HCEC 1CT (cell line): ENCODE measurements at regions not wholly inside any gene's neighbourhood (a gene's known extent, or its start where the extent isn't known, plus 50 kb on each side); places are given as distances from the start of the nearest gene placed in this dataset.
"Not testable (repeated sequence)": the region's sequence is repeated elsewhere in the genome, so short reads cannot be mapped to it uniquely, and the experiment has no call there.

Experiments used
- DNase-seq: peaks from one replicate; pipeline ENCODE4 v3.0.0-alpha.2; 2017

DNA sequence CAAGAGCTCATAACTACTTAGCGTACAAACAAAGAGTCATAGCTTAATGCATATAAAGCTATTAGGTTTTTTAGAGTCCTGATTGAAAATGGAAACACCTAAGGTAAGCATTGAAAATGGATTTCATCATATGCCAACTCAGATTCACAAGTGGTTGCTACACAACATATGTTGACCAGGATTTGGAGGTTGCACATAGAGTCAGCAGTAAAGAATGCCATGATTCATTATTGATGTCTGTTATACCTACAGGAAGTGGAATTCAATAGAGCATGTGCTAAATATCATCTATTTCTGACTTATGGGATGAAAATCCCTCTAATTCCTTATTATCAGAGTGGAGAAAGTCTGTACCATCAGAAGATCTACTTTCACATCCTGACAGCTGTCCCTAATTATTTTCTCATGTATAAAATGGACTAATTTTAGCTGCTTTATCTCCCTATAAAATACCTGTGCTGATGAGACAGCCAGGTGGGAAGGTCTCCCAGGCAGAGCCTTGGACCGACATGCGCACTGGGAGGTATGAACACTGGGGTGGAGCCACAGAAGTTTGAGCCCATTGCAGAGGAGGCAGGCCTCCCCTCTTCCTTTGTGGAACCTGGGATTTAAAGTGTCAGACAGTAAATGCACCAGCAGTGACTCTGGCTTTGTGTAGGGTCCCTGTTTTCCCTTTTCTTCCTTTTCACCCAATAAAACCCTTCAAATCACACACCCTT is 204.2 kb downstream of the AASDHPPT start:
- DNase-seq: peak; percentile 94

DNA sequence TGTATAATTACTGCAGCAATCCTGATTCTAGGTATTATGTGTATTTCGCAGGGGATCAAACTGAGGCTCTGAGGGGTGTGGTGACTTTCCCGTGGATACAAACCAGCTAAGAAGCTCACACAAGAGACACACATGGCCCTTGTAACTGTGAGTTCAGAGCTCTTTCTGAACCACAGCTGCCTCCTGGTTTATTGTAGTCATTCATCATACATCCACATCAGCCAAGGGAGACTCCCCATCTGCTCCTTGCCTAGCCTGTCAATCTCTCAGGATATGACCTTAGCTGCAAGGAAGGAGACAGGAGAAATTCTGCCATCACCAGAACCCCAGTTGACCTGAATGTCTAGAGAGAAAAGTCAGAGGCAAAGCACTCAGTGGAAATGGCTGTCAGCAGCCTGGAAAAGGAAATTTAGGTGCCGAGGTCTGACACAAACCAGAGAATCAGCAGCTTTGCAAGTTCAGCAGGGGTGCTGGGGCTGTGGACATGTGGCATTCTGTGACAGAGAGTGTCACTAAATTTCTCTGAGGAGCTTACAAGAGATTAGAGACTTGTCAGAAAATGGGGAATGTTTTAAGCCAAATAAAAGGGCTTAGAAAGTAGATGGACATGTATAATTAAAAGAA is 209.5 kb downstream of the AASDHPPT start:
- no peak for DNase-seq

DNA sequence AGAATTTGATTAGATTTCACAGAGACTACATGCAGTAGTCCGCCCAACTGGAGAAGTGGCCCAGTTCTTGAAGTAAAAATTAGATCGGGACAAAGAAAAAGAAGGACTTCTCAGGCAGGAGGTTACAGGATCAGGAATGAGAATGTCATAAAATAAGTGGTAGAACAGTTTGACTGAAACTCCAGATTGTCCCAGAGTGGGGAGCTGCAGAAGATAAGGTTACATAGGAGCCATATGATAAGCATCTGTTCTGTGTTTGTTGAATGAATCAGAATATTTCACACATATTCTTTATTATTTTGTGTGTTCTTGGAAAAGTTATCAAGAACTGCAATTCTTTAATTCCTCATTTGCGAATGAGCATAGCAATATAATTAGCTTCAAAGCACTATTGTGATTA is 210.6 kb downstream of the AASDHPPT start:
- DNase-seq: no peak

DNA sequence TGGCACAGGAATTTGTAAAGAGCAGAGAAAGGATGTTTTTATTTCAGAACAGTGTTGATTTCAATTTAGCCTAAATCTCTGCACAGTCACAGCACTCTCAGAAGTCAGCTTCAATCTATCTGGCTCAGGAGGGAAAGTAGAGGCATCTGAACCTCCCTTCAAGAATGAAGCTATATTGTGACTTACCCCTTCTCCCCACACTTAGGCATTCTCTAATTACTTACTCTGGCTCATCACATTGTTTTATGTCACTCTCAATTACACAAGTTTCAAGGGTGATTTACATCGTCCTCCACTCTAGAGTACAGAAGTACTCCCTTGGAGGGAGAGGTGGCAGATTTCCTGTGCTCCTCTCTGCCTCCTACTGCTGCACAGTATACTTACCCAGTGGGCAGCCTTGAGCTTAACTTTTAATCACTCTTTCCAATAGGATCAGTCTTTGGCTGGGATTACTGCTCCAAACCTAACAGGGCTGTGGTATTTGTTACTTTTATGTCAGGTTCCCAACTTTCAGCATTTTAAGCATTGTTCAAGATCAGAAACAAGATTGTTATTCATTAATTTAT is 211.4 kb downstream of the AASDHPPT start:
- no peak for DNase-seq

DNA sequence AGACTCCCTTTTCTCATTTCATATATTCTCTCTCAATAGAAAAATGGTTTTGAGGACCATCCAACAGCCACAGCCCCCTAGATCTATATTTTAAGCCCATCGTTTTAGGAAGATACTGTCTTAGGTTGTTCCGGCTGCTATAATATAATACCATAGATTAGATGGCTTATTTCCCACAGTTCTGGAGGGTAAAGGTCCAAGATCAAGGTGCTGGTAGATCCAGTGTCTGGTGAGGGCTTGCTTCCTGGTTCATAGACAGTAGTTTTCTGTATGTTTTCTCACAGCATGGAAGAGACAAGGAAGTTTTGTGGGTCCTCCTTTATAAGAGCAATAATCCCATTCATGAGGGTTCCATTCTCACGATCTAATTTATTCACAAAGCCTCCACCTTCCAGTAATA is 215.1 kb downstream of the AASDHPPT start:
- DNase-seq: no peak

DNA sequence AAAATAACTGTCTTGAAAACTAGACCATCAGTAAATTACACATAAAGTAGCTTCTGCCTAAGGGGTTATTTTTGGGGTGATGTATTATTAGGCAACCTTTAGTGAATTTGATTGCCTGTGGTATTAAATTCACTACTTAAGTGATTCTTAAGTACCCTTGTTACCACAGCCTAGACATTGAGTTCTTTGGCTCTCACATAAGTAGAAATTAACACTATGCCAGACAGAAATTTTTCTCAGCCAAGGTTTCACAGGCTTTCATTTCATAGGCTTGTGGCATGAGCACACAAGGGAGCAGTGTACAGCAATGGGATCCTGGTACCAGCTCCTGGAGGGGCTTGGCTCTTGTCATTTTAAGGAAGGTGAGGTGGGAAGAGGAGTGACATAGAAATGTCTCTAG is 218.5 kb downstream of the AASDHPPT start:
- DNase-seq: no peak

DNA sequence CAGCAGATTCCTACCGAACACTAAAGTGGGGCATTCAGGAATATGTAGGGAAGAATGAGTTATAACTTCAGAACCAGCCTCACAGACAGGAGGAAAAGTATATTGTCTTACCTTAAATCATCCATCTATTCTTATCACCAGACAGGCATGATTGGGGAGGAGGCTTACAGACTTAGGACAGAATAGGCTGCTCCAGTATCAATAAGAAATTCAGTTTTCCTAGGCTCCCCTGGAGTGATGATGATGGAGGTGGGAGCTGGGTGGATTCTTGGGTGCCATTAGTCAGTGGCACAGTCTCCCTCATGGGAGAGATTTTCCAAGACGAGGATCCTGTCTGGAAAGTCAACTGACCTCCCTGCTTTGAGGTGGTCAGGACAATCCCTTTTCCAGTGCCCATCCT is 225.0 kb downstream of the AASDHPPT start:
- no peak for DNase-seq

DNA sequence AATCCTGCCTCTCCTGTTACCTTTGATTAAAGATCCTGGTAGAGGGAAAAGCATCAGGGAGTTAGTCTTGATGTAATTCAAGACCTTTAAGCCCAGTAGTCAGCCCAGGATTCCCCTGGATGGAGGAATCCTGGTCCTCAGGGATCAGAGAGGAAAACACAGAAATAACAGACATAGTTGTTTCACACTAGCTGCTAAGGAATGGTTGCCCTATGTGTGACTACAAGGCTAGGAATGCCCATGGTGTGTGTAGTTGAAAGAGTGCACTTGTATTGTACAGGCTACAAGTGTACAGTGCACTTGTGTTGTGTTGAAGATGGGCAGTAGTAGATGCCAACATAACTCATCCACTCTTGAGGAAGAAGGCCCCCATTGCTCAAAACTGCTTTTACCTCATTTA is 226.8 kb downstream of the AASDHPPT start:
- DNase-seq: peak; percentile 62

DNA sequence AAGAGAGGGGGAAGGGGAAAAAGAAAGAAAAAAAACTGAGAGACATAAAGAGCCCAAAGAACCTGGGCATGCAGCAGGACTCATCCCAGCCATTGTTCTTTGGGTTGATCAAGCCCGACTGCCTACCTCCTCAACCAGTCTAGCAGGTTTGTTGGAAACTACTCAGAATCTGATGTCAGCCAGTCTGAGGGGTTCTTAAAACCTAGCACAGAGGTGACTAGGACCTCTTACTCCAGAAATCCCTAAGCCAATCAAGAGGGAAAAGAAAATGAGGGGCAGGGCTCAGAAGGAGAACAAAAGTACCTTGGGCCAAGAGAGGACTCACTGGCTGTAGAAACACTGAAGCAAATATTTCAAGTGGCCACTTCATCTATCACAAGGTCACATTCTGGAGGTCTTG is 228.0 kb downstream of the AASDHPPT start:
- no peak for DNase-seq

DNA sequence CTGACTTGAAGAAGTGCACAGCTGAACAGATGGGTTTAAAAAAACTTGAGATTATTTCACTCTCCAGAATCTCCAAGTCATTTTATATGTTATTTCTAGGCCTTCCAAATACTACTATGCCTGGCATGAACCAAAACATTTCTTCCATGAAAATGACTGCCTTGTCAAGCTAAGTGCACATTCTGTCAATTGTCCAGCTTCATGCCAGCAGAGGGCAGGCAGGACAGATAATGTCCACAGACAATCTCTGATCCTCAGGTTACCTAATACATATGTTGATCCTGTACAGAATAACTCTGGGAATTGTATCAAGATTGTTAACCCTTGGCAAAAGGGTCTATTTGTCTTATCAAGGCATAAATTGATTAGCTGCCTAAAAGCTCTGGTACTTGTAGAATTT is 229.5 kb downstream of the AASDHPPT start:
- DNase-seq: peak; percentile 13

DNA sequence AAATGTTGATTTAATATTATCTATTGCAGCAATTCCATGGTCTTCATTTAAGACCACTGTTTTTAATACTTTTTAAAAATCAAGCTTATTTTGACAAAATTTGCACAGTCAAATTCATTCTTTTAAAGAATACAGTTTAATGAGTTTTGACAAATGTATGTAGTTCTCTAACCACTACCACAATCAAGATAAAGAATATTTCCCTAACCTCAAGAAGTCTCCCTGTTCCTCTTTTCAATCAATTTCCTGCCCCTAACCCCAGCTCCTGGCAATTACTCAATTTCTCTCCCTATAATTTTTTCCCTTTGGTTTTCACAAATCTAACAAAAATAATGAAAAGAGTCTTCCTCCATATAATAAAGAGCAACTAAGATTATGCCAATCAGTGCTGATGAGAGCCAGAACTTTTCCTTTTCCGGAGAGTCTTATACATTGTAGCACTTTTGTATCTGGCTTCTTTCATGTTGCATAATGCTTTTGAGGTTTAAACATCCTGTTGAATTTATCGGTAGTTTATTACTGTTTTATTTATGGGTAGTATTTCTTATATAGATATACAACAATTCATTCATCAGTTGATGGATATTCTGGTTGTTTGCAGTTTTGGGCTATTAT is 231.7 kb downstream of the AASDHPPT start:
- DNase-seq: no peak

DNA sequence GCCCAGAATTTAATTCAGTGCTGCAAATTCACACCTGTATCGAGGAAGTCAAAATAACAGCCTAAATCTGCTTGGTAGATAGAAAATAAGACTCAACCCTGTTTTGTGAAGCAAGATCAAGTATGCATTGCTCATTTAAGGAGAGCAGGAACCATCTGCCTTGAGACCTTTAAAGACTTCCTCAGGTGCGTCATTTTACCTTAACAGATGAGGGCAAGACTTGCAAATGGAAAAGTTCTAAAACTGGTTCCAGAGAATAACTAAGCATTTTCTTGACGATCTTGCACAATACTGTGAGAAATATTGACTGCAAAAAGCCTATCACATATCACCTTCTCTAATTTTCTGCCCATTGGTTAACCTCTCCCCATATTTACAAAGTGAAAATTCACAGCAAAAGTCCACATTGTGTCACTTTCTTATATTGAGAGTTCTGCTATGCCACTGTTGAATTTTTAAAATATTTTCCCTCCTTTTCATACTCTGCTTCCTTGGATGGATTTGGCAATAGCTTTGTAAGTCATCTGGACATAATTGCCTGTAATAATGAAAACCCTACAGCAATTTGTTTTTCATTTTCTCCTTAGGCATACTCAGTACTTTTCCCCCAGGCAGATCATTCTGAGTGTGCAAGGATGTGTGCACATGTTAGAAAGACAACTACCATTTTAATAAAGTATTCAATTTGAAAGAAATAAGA is 234.2 kb downstream of the AASDHPPT start:
- no peak for DNase-seq

DNA sequence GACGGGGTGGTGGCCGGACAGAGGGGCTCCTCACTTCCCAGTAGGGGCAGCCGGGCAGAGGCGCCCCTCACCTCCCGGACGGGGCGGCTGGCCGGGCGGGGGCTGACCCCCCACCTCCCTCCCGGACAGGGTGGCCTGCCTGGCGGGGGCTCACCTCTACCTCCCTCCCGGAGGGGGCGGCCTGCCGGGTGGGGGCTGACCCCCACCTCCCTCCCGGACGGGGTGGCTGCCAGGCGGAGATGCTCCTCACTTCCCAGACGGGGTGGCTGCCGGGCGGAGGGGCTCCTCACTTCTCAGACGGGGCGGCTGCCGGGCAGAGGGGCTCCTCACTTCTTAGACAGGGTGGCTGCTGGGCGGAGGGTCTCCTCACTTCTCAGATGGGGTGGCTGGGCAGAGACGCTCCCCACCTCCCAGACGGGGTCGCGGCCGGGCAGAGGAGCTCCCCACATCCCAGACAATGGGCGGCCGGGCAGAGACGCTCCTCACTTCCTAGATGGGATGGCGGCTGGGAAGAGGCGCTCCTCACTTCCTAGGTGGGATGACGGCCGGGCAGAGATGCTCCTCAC is 239.8 kb downstream of the AASDHPPT start:
- DNase-seq: not testable (repeated sequence)

DNA sequence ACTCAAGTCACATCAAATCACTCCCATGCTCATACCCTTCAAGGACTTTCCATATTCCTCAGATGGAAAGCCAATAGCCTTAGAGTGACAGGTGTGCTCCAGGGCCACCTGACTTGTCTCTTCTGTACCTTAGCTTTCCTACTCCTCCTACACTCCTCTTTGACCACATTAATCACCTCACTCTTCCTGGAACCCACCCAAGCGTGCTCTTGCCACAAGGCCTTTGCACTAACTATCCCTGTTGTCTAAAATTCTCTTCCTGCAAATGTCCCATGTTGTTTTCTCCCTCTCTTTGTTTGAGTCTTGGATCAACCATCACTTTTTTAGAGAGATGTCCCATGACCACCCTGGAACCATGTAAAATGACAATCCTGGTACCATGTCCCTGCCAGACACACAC is 244.1 kb downstream of the AASDHPPT start:
- no peak for DNase-seq

DNA sequence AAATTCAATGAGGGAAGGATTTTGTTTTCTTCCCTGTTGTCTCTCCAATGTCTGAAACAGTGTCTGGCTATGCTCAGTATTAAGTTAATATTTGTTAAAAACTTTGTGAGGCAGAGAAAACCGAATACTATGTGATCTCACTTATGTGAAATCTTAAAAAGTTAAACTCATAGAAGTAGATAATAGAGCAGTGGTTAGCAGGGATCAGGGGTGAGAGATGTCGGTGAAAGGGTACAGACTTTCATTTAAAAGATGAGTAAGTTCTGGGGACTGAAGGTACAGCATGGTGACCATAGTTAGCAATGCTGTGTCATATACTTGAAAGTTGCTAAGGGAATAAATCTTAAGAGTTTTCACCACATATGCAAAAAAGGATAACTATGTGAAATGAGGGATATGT is 244.6 kb downstream of the AASDHPPT start:
- DNase-seq: no peak

DNA sequence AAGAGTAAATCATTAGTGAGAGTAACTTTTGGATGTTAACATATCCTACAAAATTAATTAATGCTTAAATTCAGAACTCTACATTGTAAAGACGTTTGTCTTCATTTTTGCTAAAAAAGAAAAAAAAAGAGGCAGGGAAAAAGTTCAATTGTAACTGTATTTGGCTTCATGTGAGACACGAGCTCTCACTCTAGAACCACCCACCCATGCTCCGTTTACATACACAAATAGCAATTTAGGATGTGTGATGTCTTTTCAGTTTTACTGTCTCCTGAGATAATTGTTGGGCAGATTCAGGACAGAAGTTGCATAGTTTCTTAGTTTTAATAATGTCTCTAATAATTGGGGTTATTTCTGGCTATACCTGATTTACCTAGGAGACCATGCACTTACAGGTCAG is 248.6 kb downstream of the AASDHPPT start:
- no peak for DNase-seq

DNA sequence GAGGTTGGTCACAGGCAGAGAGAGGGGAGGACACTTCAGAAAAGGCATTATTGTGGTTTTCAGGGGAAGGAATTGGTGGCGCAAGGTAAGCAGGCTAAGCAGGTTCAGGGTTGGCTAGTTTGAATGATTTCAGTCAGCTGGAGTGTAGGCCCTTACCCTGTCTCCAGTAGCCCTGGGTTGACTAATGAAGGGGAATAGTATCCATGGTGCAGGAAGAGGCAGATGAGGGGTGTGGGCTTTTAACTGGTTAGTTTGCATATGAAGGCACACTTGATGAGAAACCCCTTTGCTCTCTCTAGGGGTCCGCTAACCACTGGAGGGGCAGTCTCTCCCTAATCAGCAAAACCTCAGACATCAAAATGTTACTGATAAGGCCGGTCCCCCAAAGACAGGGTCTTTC is 249.7 kb downstream of the AASDHPPT start:
- DNase-seq: no peak

DNA sequence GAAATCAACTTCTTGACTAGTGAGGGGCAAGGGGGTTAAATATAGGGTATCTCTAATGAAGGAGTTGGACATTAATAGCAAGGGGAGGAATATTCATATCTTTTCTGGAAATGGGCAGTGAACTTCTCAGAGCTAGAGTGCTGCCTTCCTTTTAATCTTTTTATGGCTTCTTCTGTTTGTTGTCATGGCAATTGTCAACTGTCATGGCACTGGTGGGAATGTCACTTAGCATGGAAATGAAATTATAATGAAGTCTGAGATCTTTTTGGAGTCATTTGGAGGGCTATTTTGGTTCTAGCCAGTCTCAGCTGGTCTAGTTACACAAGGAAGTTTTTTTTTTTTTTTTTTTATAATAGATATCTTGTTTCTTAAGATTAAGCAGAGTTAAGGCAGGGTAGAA is 250.2 kb downstream of the AASDHPPT start:
- DNase-seq: no peak

DNA sequence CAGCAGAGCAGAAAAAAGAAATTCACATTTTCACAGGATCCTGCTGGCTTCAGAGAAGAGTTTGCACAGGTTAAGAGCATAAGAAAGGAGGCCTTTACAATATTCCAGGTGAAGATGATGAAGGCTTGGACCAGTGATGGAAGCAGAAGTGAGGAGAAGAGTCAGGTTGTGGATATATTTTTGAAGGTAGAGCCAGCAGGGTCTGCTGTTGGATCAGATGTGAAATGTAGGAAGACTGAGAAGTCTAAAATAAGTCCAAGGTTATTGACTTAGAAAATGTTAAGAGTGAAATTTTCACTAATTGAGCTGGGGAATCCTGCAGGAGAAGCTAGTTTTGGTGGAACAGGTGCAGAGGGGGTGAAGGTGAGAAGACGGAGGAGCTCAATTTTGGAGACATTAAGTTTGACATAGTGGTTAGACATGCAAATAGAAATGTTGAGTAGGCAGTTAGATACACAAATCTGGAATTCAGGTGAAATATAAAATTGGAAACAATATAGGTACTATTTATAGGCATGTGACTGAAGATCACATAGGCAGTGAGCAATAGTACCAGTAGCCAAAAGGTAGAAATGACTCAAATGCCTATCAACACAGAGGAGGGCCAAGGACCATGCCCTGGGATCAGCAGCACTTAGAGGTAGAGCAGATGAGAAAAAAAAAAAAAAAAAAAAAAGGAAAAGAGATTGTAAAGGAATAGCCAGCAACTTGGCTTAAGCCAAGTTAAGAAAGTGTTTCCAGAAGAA is 252.0 kb downstream of the AASDHPPT start:
- DNase-seq: no peak

DNA sequence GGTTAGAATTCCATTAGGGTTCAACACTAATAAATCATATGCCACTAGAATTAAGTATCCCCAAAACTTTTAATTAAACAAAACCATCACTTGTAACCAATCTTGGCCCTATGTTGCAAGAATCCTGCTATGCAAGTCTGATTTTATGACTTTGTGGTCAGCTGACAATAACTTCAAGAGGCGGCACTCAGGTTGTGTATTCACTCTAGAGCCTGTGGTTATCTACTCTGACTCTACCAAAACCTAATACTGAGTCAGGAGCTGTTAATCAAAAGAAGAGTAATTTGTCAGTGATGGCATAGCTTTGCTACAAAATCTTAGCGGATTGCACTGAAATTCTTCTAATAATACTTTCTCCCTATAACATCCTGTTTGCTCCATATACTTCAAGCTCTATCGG is 253.7 kb downstream of the AASDHPPT start:
- peak; percentile 57 for DNase-seq

DNA sequence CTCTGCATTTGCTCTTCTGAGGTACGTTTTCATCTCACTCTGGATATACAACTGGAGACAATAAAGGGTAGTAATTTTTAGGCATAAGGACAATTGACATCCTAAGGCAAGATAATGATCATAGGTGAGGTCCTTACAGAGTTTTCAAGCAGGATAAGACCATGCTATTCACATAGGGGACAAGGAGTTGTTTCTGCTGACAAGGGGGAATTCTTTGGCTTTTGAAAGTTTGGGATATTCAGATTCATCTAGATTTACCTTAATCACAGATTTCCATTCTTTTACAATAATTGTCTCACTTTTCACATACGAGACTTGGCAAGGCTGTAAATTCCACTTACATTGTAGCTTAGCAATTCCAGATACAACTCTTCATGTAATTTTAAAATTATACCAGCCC is 256.2 kb downstream of the AASDHPPT start:
- DNase-seq: no peak

DNA sequence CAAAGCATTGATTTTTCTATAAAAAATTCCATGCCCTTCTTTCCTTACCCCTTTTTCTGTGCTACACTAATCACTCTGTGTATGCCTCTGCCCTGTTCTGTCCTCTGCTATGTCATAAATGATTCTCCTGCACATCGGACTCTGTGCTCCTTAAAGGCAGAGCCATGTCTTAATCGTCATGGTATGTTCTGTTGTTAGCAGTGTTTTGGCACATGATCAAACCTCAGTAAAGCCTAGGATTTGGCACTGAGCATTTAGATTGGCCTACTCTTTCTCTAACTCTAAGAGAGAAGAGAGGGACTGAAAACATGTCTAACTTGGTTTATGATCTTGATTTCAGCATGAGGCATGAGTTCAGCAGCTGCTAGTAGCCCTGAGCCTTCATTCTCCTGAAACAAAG is 266.9 kb downstream of the AASDHPPT start:
- peak; percentile 63 for DNase-seq
